Stomach (tissue), 8 donors: ENCODE measurements at regions not wholly inside any gene's neighbourhood (a gene's known extent, or its start where the extent isn't known, plus 50 kb on each side); places are given as distances from the start of the nearest gene placed in this dataset.
A peak's percentile ranks its signal among the peaks of the same experiment; 100 is the strongest.
"Not testable (repeated sequence)": the region's sequence is repeated elsewhere in the genome, so short reads cannot be mapped to it uniquely, and the experiment has no call there.

Experiments
- DNase-seq, 2 donors: peaks; one replicate each; pipeline versions ENCODE4 v3.0.0 to v3.0.0-alpha.2; 2013 to 2019
- H3K27ac ChIP-seq, 5 donors: fragments of 200-600 bp in 4 of 5; sonication (generic) in 4 of 5; one replicate each; pipeline ENCODE4 v1.5.1; 2013 to 2019; ENCODE audit warnings: mild to moderate bottlenecking in 1 of 5, moderate library complexity in 1 of 5
- H3K27me3 ChIP-seq, 3 donors: fragments of 200-600 bp; sonication (generic); one replicate each; pipeline ENCODE4 v1.5.1; 2017 to 2019; ENCODE audit warnings: mixed run types in 1 of 3
- H3K36me3 ChIP-seq, 4 donors: fragments of 200-600 bp; sonication (generic); 1 replicate in 3 of 4; 2 replicates in 1 of 4; pipeline ENCODE4 v1.5.1; 2016 to 2019
- H3K4me1 ChIP-seq, 4 donors: fragments of 200-600 bp; sonication (generic); one replicate each; pipeline ENCODE4 v1.5.1; 2016 to 2019
- H3K4me3 ChIP-seq, 4 donors: fragments of 200-600 bp; sonication (generic) in 3 of 4; one replicate each; pipeline ENCODE4 v1.5.1; 2016 to 2019; ENCODE audit warnings: mild to moderate bottlenecking in 1 of 4
- H3K9me3 ChIP-seq, 4 donors: fragments of 200-600 bp; sonication (generic); one replicate each; pipeline ENCODE4 v1.5.1; 2016 to 2019
- EP300 ChIP-seq: sonication (generic); formaldehyde crosslinking; IDR thresholded peaks from one replicate; pipeline ENCODE4 v1.6.1; 2017; ENCODE audit warnings: antibody characterized with exemption
- POLR2A ChIP-seq, 4 donors: fragments of 450-650 bp; IDR thresholded peaks; one replicate each; pipeline ENCODE4 v1.6.1; 2016; ENCODE audit warnings: antibody characterized with exemption in 4 of 4, control low read depth in 2 of 4, mild to moderate bottlenecking in 1 of 4, moderate library complexity in 1 of 4
- POLR2AphosphoS5 ChIP-seq, 3 donors: sonication (generic); formaldehyde crosslinking; IDR thresholded peaks; one replicate each; pipeline ENCODE4 v1.6.1; 2016; ENCODE audit warnings: antibody characterized with exemption in 3 of 3
- WGBS, 5 donors: extraction: QIAGEN DNeasy Blood & Tissue Kit in 3 of 5; methylation state at CpG; one replicate each; pipeline versions ENCODE4 v1.1.5 to v1.1.7; 2013 to 2018; 5-methylcytosine and 5-hydroxymethylcytosine counted together
- intact Hi-C: fragments of 100-400 bp; cut with DNase I; formaldehyde crosslinking; loops from one replicate; pipeline ENCODE4 v1.15.1; 2023; ENCODE audit warnings: low total_unique reads
- TF ChIP-seq, protein P1 (sequence below), 7 experiments: fragments of 450-650 bp in 4 of 7; fragments of 200-600 bp in 3 of 7; sonication (generic) in 3 of 7; IDR thresholded peaks; one replicate each; pipeline ENCODE4 v1.5.1; 2016 to 2019; ENCODE audit warnings: antibody characterized with exemption in 7 of 7, control low read depth in 2 of 7, mild to moderate bottlenecking in 1 of 7
- donor health status: healthy with polysubstance abuse.
- donor health status: Bipolar disorder and iron deficiency.
- donor health status: healthy.

DNA sequence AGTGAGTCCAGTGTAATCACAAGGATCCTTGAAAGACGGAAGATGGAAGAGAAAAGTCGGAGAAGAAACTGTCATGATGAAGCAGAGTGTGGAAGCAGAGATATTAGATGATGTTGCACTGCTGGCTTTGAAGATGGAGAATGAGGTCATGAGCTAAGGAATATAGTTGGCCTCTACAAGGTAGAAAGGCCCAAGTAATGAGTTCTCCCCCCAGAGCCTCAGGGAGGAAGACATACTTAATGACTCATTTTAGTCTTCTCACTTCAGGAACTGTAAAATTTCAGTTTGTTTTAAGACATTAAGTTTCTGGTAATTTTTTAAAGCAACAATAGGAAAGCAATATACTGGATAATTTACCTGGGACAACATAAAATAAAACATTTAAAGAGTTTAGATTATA lies 1331.5 kb upstream of the PCDH20 start:
- H3K4me1 ChIP-seq = no peaks in the 10 kb centered on the region
- TF ChIP-seq, protein P1, sequence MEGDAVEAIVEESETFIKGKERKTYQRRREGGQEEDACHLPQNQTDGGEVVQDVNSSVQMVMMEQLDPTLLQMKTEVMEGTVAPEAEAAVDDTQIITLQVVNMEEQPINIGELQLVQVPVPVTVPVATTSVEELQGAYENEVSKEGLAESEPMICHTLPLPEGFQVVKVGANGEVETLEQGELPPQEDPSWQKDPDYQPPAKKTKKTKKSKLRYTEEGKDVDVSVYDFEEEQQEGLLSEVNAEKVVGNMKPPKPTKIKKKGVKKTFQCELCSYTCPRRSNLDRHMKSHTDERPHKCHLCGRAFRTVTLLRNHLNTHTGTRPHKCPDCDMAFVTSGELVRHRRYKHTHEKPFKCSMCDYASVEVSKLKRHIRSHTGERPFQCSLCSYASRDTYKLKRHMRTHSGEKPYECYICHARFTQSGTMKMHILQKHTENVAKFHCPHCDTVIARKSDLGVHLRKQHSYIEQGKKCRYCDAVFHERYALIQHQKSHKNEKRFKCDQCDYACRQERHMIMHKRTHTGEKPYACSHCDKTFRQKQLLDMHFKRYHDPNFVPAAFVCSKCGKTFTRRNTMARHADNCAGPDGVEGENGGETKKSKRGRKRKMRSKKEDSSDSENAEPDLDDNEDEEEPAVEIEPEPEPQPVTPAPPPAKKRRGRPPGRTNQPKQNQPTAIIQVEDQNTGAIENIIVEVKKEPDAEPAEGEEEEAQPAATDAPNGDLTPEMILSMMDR (IDR thresholded peaks at IDR 0.05) = no peak
- TF ChIP-seq POLR2AphosphoS5 (IDR thresholded peaks at IDR 0.05) (no peak), POLR2A (IDR thresholded peaks at IDR 0.05) (no peak), EP300 (no peak)
- WGBS, 5 donors = 86 to 92% (median 89%) methylated on average over 2 of the region's 2 CpGs

GRCh38 chr13:62729746-62730145 lies 1314.1 kb upstream of the PCDH20 start:
- H3K27ac ChIP-seq, H3K27me3 ChIP-seq, H3K36me3 ChIP-seq, H3K4me3 ChIP-seq, H3K4me1 ChIP-seq, intact Hi-C loops, DNase-seq: not testable (repeated sequence)
- WGBS, 5 donors = 72 to 90% (median 83%) methylated on average over 7 to 9 of the region's 9 CpGs
- peaks cover 0 to 17% (median 6%) of the 10 kb centered on the region in 4 donors for H3K9me3 ChIP-seq

More for the DNA sequence above, 1331.5 kb upstream of the PCDH20 start:
- no peak for DNase-seq
- intact Hi-C loops = no loop called here
- Histone ChIP-seq H3K27ac (no peak overlapping the region), H3K27me3 (no peaks in the 10 kb centered on the region), H3K4me3 (no peak overlapping the region), H3K36me3 (no peaks in the 10 kb centered on the region), H3K9me3 (peaks cover 0 to 5% (median 0%) of the 10 kb centered on the region in 4 donors)

DNA sequence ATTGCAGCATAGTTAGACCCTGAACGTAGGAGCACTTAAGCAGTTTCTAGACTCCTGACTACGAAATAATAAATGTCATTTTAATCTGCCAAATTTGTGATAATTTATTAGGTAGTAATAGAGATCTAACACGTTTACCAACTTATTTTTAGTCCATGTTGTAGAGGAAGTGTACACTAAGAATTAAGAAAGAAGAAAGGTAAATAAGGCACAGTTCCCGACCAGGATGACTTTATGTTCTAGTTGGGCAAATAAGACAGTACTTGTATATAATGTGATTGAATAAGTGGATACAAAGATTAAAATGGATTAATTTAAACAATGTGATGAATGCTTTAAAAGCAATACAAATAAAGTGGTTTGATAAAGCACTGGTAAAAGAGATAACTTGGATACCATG lies 1306.2 kb upstream of the PCDH20 start:
- H3K27ac ChIP-seq = no peak overlapping the region
- no peak overlapping the region for H3K4me3 ChIP-seq
- 21 to 33% (median 27%) methylated on average over 4 of the region's 4 CpGs for WGBS, 5 donors
- H3K27me3 ChIP-seq = no peaks in the 10 kb centered on the region
- H3K4me1 ChIP-seq = no peaks in the 10 kb centered on the region
- TF ChIP-seq EP300 (no peak), POLR2AphosphoS5 (IDR thresholded peaks at IDR 0.05) (no peak), POLR2A (IDR thresholded peaks at IDR 0.05) (no peak)
- TF ChIP-seq, protein P1 (IDR thresholded peaks at IDR 0.05) = no peak
- no peaks in the 10 kb centered on the region for H3K36me3 ChIP-seq
- intact Hi-C loops = no loop called here
- DNase-seq = no peak
- H3K9me3 ChIP-seq = peaks cover 0 to 10% (median 0%) of the 10 kb centered on the region in 4 donors

- H3K9me3 ChIP-seq, intact Hi-C loops, H3K4me3 ChIP-seq, DNase-seq, H3K27ac ChIP-seq, H3K36me3 ChIP-seq, H3K27me3 ChIP-seq, H3K4me1 ChIP-seq: not testable (repeated sequence)
- WGBS, 5 donors = 89 to 92% (median 91%) methylated on average over 7 of the region's 7 CpGs
Measured at GRCh38 chr13:62711948-62712347, 1296.3 kb upstream of the PCDH20 start.

DNA sequence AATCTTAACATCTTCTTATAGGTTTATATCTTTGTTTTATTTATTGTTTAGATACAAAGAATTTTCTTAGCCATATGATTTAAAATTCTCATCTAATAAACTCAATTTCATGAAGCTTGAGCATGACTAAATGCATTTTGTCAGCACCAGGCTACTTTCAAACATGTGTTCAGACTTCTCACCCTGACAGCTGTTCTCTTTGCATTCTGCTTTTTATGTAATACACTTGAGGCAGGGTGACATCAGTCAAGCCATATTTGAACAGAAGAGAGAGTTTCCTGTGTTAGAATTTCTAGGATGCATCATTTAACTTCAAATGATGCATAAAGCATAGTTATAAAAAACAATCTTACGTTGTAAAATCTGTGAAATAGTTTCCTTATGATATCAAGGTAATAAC lies 1295.1 kb upstream of the PCDH20 start:
- no peak for TF ChIP-seq EP300
- TF ChIP-seq, protein P1 (IDR thresholded peaks at IDR 0.05) = no peak
- TF ChIP-seq POLR2AphosphoS5 (IDR thresholded peaks at IDR 0.05) = no peak
- no peak for TF ChIP-seq POLR2A (IDR thresholded peaks at IDR 0.05)
- DNase-seq = peak in 1 of 2 donors; percentile 13
- no peaks in the 10 kb centered on the region for H3K36me3 ChIP-seq
- 63 to 80% (median 71%) methylated on average over 1 of the region's 1 CpG for WGBS, 5 donors
- no peak overlapping the region for H3K27ac ChIP-seq
- peaks cover 0 to 9% (median 4%) of the 10 kb centered on the region in 4 donors for H3K9me3 ChIP-seq
- H3K4me1 ChIP-seq = no peaks in the 10 kb centered on the region
- H3K4me3 ChIP-seq = no peak overlapping the region
- intact Hi-C loops = no loop called here
- no peaks in the 10 kb centered on the region for H3K27me3 ChIP-seq
